ENCODE measurements at regions not wholly inside any gene's neighbourhood (a gene's known extent, or its start where the extent isn't known, plus 50 kb on each side); places are given as distances from the start of the nearest gene placed in this dataset.
"Not testable (repeated sequence)": the region's sequence is repeated elsewhere in the genome, so short reads cannot be mapped to it uniquely, and the experiment has no call there.

- not testable (repeated sequence) for TF ChIP-seq CTCF (IDR thresholded peaks at IDR 0.05; ENCODE audit: low read depth, low read length, poor library complexity, severe bottlenecking); EZH2phosphoT487 (IDR thresholded peaks at IDR 0.05; ENCODE audit: borderline replicate concordance, low read length)
Observed at GRCh38 chr1:232117903-232118302, 491.3 kb downstream of the DISC1 start.

All from DOHH2 (cell line).